Endothelial cell of umbilical vein (primary cell): ENCODE measurements at regions not wholly inside any gene's neighbourhood (a gene's known extent, or its start where the extent isn't known, plus 50 kb on each side); places are given as distances from the start of the nearest gene placed in this dataset.

Experiments
- BruUV-seq: library from RNA; stranded (reverse); fragments of 400-500 nt; replicated peaks from 2 replicates; lab custom pipeline; 2021; lab: Mats Ljungman, UMichigan
- CTCF ChIA-PET: fragments of 300-600, 350-600 bp; sonication (Branson Sonifier 250); formaldehyde crosslinking; loops from one replicate; lab custom pipeline; 2021; ENCODE audit warnings: antibody characterized with exemption, inconsistent platforms; lab: Charles Lee
- POLR2A ChIA-PET: fragments of 300-600, 350-600 bp; sonication (Branson Sonifier 250); formaldehyde crosslinking; loops from one replicate; lab custom pipeline; 2021; ENCODE audit warnings: antibody characterized with exemption, inconsistent platforms; lab: Charles Lee
- DNase-seq: peaks from one replicate; pipeline ENCODE4 v3.0.0-alpha.2; 2011; ENCODE audit warnings: low read depth, low spot score
- FAIRE-seq: peaks from 2 replicates; lab custom pipeline; 2011; peaks lifted over from hg19 to GRCh38; lab: Jason Lieb, UNC
- H2AFZ ChIP-seq: 2 replicates; pipeline ENCODE4 v1.6.0; 2012; ENCODE audit warnings: low read depth, low read length, control low read depth, inconsistent platforms
- H3K27ac ChIP-seq: 2 replicates; pipeline ENCODE4 v1.5.1; 2011; ENCODE audit warnings: low read depth, mild to moderate bottlenecking, control low read depth, low read length, moderate library complexity; ENCODE audit not compliant: insufficient read depth
- H3K27me3 ChIP-seq, 2 experiments: 2 replicates each; pipeline versions ENCODE4 v1.6.0 to v1.6.1; 2011; ENCODE audit warnings: low read length in 2 of 2, mixed read lengths in 1 of 2; ENCODE audit not compliant: control insufficient read depth in 2 of 2, insufficient read depth in 2 of 2
- H3K36me3 ChIP-seq, 2 experiments: 2 replicates in 1 of 2; 3 replicates in 1 of 2; pipeline ENCODE4 v1.5.1; 2011; ENCODE audit warnings: low read length in 2 of 2, mild to moderate bottlenecking in 1 of 2, moderate library complexity in 1 of 2; ENCODE audit not compliant: control insufficient read depth in 2 of 2, insufficient read depth in 2 of 2; ENCODE audit errors: extremely low read depth in 1 of 2
- H3K4me1 ChIP-seq: 3 replicates; pipeline ENCODE4 v1.5.1; 2011; ENCODE audit warnings: mild to moderate bottlenecking, low read length; ENCODE audit not compliant: control insufficient read depth, insufficient read depth; ENCODE audit errors: extremely low read depth
- H3K4me2 ChIP-seq: 2 replicates; pipeline ENCODE4 v1.6.1; 2011; ENCODE audit warnings: low read length, control low read depth, mixed read lengths; ENCODE audit not compliant: insufficient read depth
- H3K4me3 ChIP-seq, 3 experiments: fragments of 200-600 bp in 1 of 3; sonication (generic), shearing (Covaris generic) in 1 of 3; replicated peaks in 1 of 3; 2 replicates each; pipeline ENCODE4 v1.5.1; 2011 to 2016; ENCODE audit warnings: control low read depth in 3 of 3, low read length in 3 of 3, mild to moderate bottlenecking in 2 of 3, inconsistent platforms in 1 of 3, low read depth in 1 of 3, moderate library complexity in 1 of 3; ENCODE audit not compliant: insufficient read depth in 1 of 3
- H3K79me2 ChIP-seq: 2 replicates; pipeline ENCODE4 v1.6.0; 2012; ENCODE audit warnings: low read length, inconsistent platforms; ENCODE audit not compliant: control insufficient read depth, insufficient read depth
- H3K9ac ChIP-seq: replicated peaks from 2 replicates; pipeline ENCODE3; 2011; ENCODE audit warnings: low read length, control low read depth; ENCODE audit not compliant: insufficient read depth; ENCODE audit errors: extremely low read depth
- H3K9me1 ChIP-seq: replicated peaks from 3 replicates; pipeline ENCODE4 v1.6.0; 2011; ENCODE audit warnings: mild to moderate bottlenecking, low read length; ENCODE audit not compliant: control insufficient read depth, insufficient read depth; ENCODE audit errors: extremely low read depth
- H3K9me3 ChIP-seq: replicated peaks from 2 replicates; pipeline ENCODE4 v1.5.1; 2012; ENCODE audit warnings: low read length, inconsistent platforms; ENCODE audit not compliant: control insufficient read depth, insufficient read depth
- H4K20me1 ChIP-seq: replicated peaks from 2 replicates; pipeline ENCODE3; 2011; ENCODE audit warnings: mild to moderate bottlenecking, low read length; ENCODE audit not compliant: control insufficient read depth, insufficient read depth; ENCODE audit errors: extremely low read depth
- EZH2 ChIP-seq: IDR thresholded peaks from 2 replicates; pipeline ENCODE4 v1.6.1; 2012; ENCODE audit warnings: borderline replicate concordance, low read depth, mild to moderate bottlenecking, moderate library complexity, low read length, inconsistent platforms; ENCODE audit not compliant: severe bottlenecking
- FOS ChIP-seq: IDR thresholded peaks from 2 replicates; pipeline ENCODE4 v1.6.1; 2011; ENCODE audit warnings: mild to moderate bottlenecking, low read length, moderate library complexity, borderline replicate concordance; ENCODE audit not compliant: insufficient read depth
- GATA2 ChIP-seq: IDR thresholded peaks from 2 replicates; pipeline ENCODE4 v1.7.0; 2011; ENCODE audit warnings: low read depth, mild to moderate bottlenecking, moderate library complexity, mixed read lengths, low read length; ENCODE audit not compliant: insufficient read length, insufficient read depth
- JUN ChIP-seq: IDR thresholded peaks from 2 replicates; pipeline ENCODE4 v1.6.1; 2011; ENCODE audit warnings: borderline replicate concordance, low read depth; ENCODE audit not compliant: insufficient read length, insufficient read depth
- MYC ChIP-seq: IDR thresholded peaks from one replicate; pipeline ENCODE4 v1.6.1; 2011; ENCODE audit warnings: mild to moderate bottlenecking, low read depth, low read length
- POLR2A ChIP-seq: IDR thresholded peaks from 2 replicates; pipeline ENCODE4 v1.6.1; 2012; ENCODE audit warnings: low read depth, mild to moderate bottlenecking, control low read depth, low read length
- POLR2AphosphoS5 ChIP-seq: IDR thresholded peaks from 2 replicates; pipeline ENCODE4 v1.6.1; 2012; ENCODE audit warnings: low read depth, mild to moderate bottlenecking, control low read depth, low read length, moderate library complexity; ENCODE audit not compliant: insufficient read depth
- dilution Hi-C: fragments of 300-500 bp; cut with MboI; formaldehyde crosslinking; loops from one replicate; pipeline ENCODE4 v1.15.0; 2019; ENCODE audit warnings: low sequenced_read_pairs; ENCODE audit not compliant: extremely low pct_ligation_motif_present
- intact Hi-C: fragments of 100-400 bp; cut with micrococcal nuclease; formaldehyde crosslinking; loops from one replicate; pipeline ENCODE4 v1.10.0; 2022
- TF ChIP-seq, protein P1 (sequence below), 2 donors: IDR thresholded peaks; 1 replicate in 1 of 2; 2 replicates in 1 of 2; pipeline ENCODE4 v1.5.1; 2011; ENCODE audit warnings: low read length in 2 of 2, mild to moderate bottlenecking in 2 of 2, moderate library complexity in 2 of 2, control low read depth in 1 of 2, inconsistent platforms in 1 of 2, low read depth in 1 of 2; ENCODE audit not compliant: insufficient read depth in 1 of 2; ENCODE audit errors: extremely low read depth in 1 of 2
- TF ChIP-seq, protein P2 (sequence below): IDR thresholded peaks from 2 replicates; pipeline ENCODE4 v1.6.1; 2011; ENCODE audit not compliant: insufficient read depth, insufficient read length

GRCh38 chr13:89701913-89702312, 1645.6 kb upstream of the MIR17HG start:
- TF ChIP-seq GATA2: no peak
- no peak for TF ChIP-seq POLR2AphosphoS5
- TF ChIP-seq, protein P1, sequence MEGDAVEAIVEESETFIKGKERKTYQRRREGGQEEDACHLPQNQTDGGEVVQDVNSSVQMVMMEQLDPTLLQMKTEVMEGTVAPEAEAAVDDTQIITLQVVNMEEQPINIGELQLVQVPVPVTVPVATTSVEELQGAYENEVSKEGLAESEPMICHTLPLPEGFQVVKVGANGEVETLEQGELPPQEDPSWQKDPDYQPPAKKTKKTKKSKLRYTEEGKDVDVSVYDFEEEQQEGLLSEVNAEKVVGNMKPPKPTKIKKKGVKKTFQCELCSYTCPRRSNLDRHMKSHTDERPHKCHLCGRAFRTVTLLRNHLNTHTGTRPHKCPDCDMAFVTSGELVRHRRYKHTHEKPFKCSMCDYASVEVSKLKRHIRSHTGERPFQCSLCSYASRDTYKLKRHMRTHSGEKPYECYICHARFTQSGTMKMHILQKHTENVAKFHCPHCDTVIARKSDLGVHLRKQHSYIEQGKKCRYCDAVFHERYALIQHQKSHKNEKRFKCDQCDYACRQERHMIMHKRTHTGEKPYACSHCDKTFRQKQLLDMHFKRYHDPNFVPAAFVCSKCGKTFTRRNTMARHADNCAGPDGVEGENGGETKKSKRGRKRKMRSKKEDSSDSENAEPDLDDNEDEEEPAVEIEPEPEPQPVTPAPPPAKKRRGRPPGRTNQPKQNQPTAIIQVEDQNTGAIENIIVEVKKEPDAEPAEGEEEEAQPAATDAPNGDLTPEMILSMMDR (IDR thresholded peaks at IDR 0.05; ENCODE audit: extremely low read depth in 1 of 2, insufficient read depth in 1 of 2, low read depth in 1 of 2, low read length in 2 of 2): no peak
- TF ChIP-seq JUN: no peak
- TF ChIP-seq, protein P2, sequence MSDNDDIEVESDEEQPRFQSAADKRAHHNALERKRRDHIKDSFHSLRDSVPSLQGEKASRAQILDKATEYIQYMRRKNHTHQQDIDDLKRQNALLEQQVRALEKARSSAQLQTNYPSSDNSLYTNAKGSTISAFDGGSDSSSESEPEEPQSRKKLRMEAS: no peak
- TF ChIP-seq POLR2A: no peak
- no peak for TF ChIP-seq FOS
- no peak for TF ChIP-seq MYC
- no peak for TF ChIP-seq EZH2
- FAIRE-seq (no peak), DNase-seq (no peak)
- intact Hi-C loops (no loop called here), dilution Hi-C loops (no loop called here)
- Histone ChIP-seq H3K79me2 (no peaks in the 10 kb centered on the region), H3K36me3 (no peaks in the 10 kb centered on the region), H4K20me1 (no peaks in the 10 kb centered on the region), H3K9ac (no peak overlapping the region), H3K27ac (no peak overlapping the region), H3K9me3 (no peaks in the 10 kb centered on the region), H3K4me2 (no peak overlapping the region), H3K9me1 (no peaks in the 10 kb centered on the region), H2AFZ (no peak overlapping the region), H3K4me3 (no peak overlapping the region), H3K27me3 (no peaks in the 10 kb centered on the region), H3K4me1 (no peaks in the 10 kb centered on the region)
- ChIA-PET POLR2A (no interaction called here), CTCF (interaction anchor here (2.0 kb wide), 1 partner anchor 15 kb away, joined by 4 read pairs; no protein-coding TSS in a partner anchor)
- no TSS peak for BruUV-seq
